Memory B cell (primary cell): ENCODE measurements at regions not wholly inside any gene's neighbourhood (a gene's known extent, or its start where the extent isn't known, plus 50 kb on each side); places are given as distances from the start of the nearest gene placed in this dataset.
"Not testable (repeated sequence)": the region's sequence is repeated elsewhere in the genome, so short reads cannot be mapped to it uniquely, and the experiment has no call there.

Experiments
- ATAC-seq: fragments of 150-1000 bp; cut with Tn5 transposase; 2 replicates; pipeline ENCODE4 v1.10.0; 2021; ENCODE audit warnings: low read depth, mild to moderate bottlenecking, moderate library complexity
- DNase-seq, 2 donors: peaks; one replicate each; pipeline ENCODE4 v3.0.0; 2022; ENCODE audit warnings: low spot score in 2 of 2
- H3K27ac Mint-ChIP-seq: one replicate; pipeline ENCODE4 v1.8.0; 2022; ENCODE audit warnings: mild to moderate bottlenecking, moderate library complexity, mixed read lengths
- H3K27me3 Mint-ChIP-seq: one replicate; pipeline ENCODE4 v1.8.0; 2022; ENCODE audit warnings: mixed read lengths
- H3K36me3 Mint-ChIP-seq: one replicate; pipeline ENCODE4 v1.8.0; 2022; ENCODE audit warnings: mild to moderate bottlenecking, mixed read lengths
- H3K4me1 Mint-ChIP-seq: one replicate; pipeline ENCODE4 v1.8.0; 2022; ENCODE audit warnings: mixed read lengths
- H3K4me3 Mint-ChIP-seq: one replicate; pipeline ENCODE4 v1.8.0; 2022; ENCODE audit warnings: mild to moderate bottlenecking, moderate library complexity, mixed read lengths
- H3K9me3 Mint-ChIP-seq: one replicate; pipeline ENCODE4 v1.8.0; 2022; ENCODE audit warnings: mixed read lengths

- Mint-ChIP-seq H3K9me3 (peaks cover 6% of the 10 kb centered on the region), H3K4me1 (no peaks in the 10 kb centered on the region), H3K36me3 (peaks cover 2% of the 10 kb centered on the region), H3K27me3 (peaks cover 1% of the 10 kb centered on the region), H3K4me3 (no peak overlapping the region), H3K27ac (no peak overlapping the region)
- ATAC-seq, result no peak
- no peak for DNase-seq
These were observed 67.3 kb upstream of the DHRSX start for GRCh38 chrX:2568125-2568524.

- no peaks in the 10 kb centered on the region for H3K4me1 Mint-ChIP-seq
- H3K36me3 Mint-ChIP-seq, result peaks cover 2% of the 10 kb centered on the region
- H3K9me3 Mint-ChIP-seq, result peaks cover 6% of the 10 kb centered on the region
- no peak overlapping the region for H3K4me3 Mint-ChIP-seq
- H3K27ac Mint-ChIP-seq, result no peak overlapping the region
- DNase-seq, result no peak
- ATAC-seq, result no peak
- H3K27me3 Mint-ChIP-seq, result peaks cover 1% of the 10 kb centered on the region
These were observed 65.3 kb upstream of the DHRSX start for GRCh38 chrX:2566055-2566454.

GRCh38 chrX:2561456-2561855 lies 60.7 kb upstream of the DHRSX start:
- Mint-ChIP-seq H3K36me3 (peaks cover 4% of the 10 kb centered on the region), H3K9me3 (peaks cover 5% of the 10 kb centered on the region), H3K4me3 (no peak overlapping the region), H3K4me1 (no peaks in the 10 kb centered on the region), H3K27ac (no peak overlapping the region), H3K27me3 (peaks cover 15% of the 10 kb centered on the region)
- no peak for DNase-seq
- ATAC-seq, result peak; percentile 50

GRCh38 chrX:2559124-2559523 lies 58.3 kb upstream of the DHRSX start:
- Mint-ChIP-seq H3K4me1 (no peaks in the 10 kb centered on the region), H3K27me3 (peaks cover 23% of the 10 kb centered on the region), H3K27ac (no peak overlapping the region), H3K4me3 (no peak overlapping the region), H3K36me3 (peaks cover 4% of the 10 kb centered on the region), H3K9me3 (peaks cover 5% of the 10 kb centered on the region)
- DNase-seq (no peak), ATAC-seq (no peak)

- ATAC-seq (no peak), DNase-seq (no peak)
- H3K36me3 Mint-ChIP-seq, result peaks cover 2% of the 10 kb centered on the region
- no peak overlapping the region for H3K27ac Mint-ChIP-seq
- H3K9me3 Mint-ChIP-seq, result peaks cover 3% of the 10 kb centered on the region
- H3K4me3 Mint-ChIP-seq, result no peak overlapping the region
- peaks cover 22% of the 10 kb centered on the region for H3K27me3 Mint-ChIP-seq
- no peaks in the 10 kb centered on the region for H3K4me1 Mint-ChIP-seq
These were observed 54.1 kb upstream of the DHRSX start for GRCh38 chrX:2554891-2555290.

GRCh38 chrX:2554066-2554465 lies 53.3 kb upstream of the DHRSX start:
- H3K27me3 Mint-ChIP-seq, result peaks cover 23% of the 10 kb centered on the region
- H3K4me1 Mint-ChIP-seq, H3K4me3 Mint-ChIP-seq, ATAC-seq, DNase-seq, H3K36me3 Mint-ChIP-seq, H3K27ac Mint-ChIP-seq, H3K9me3 Mint-ChIP-seq: not testable (repeated sequence)

GRCh38 chrX:2552621-2553201 lies 51.9 kb upstream of the DHRSX start:
- no peaks in the 10 kb centered on the region for H3K4me1 Mint-ChIP-seq
- H3K27ac Mint-ChIP-seq, result no peak overlapping the region
- no peak overlapping the region for H3K4me3 Mint-ChIP-seq
- H3K9me3 Mint-ChIP-seq, result no peaks in the 10 kb centered on the region
- peaks cover 20% of the 10 kb centered on the region for H3K27me3 Mint-ChIP-seq
- ATAC-seq (no peak), DNase-seq (no peak)
- H3K36me3 Mint-ChIP-seq, result no peaks in the 10 kb centered on the region

- ATAC-seq (no peak), DNase-seq (no peak)
- Mint-ChIP-seq H3K9me3 (peaks cover 3% of the 10 kb centered on the region), H3K27me3 (peaks cover 11% of the 10 kb centered on the region), H3K4me1 (no peaks in the 10 kb centered on the region), H3K36me3 (no peaks in the 10 kb centered on the region), H3K4me3 (no peak overlapping the region), H3K27ac (no peak overlapping the region)
These were observed 49.7 kb upstream of the DHRSX start for GRCh38 chrX:2550328-2551020.
